Suprapubic skin (tissue), 4 donors: ENCODE measurements at regions not wholly inside any gene's neighbourhood (a gene's known extent, or its start where the extent isn't known, plus 50 kb on each side); places are given as distances from the start of the nearest gene placed in this dataset.

ENCODE experiments used
- DNase-seq, 2 donors: peaks; one replicate each; pipeline ENCODE4 v3.0.0-alpha.2; 2019; ENCODE audit warnings: low spot score in 2 of 2
- H3K27ac ChIP-seq: fragments of 200-600 bp; sonication (generic); one replicate; pipeline ENCODE4 v1.5.1; 2019
- H3K27me3 ChIP-seq: fragments of 200-600 bp; sonication (generic); one replicate; pipeline ENCODE4 v1.5.1; 2019
- H3K36me3 ChIP-seq: fragments of 200-600 bp; sonication (generic); one replicate; pipeline ENCODE4 v1.5.1; 2019
- H3K4me1 ChIP-seq: fragments of 200-600 bp; sonication (generic); one replicate; pipeline ENCODE4 v1.5.1; 2019
- H3K4me3 ChIP-seq: fragments of 200-600 bp; sonication (generic); one replicate; pipeline ENCODE4 v1.5.1; 2019; ENCODE audit warnings: mild to moderate bottlenecking
- H3K9me3 ChIP-seq: fragments of 200-600 bp; sonication (generic); one replicate; pipeline ENCODE4 v1.5.1; 2019
- EP300 ChIP-seq: sonication (generic); formaldehyde crosslinking; IDR thresholded peaks from one replicate; pipeline ENCODE4 v1.6.1; 2017; ENCODE audit warnings: antibody characterized with exemption
- POLR2A ChIP-seq, 2 donors: fragments of 450-650 bp; IDR thresholded peaks; one replicate each; pipeline ENCODE4 v1.6.1; 2017; ENCODE audit warnings: antibody characterized with exemption in 2 of 2, mild to moderate bottlenecking in 2 of 2, moderate library complexity in 2 of 2
- POLR2AphosphoS5 ChIP-seq, 3 donors: sonication (generic); formaldehyde crosslinking; IDR thresholded peaks; one replicate each; pipeline ENCODE4 v1.6.1; 2017; ENCODE audit warnings: antibody characterized with exemption in 3 of 3
- WGBS: methylation state at CpG from one replicate; pipeline ENCODE4 v1.1.5; 2018; 5-methylcytosine and 5-hydroxymethylcytosine counted together
- TF ChIP-seq, protein P1 (sequence below), 2 donors: fragments of 200-600 bp in 1 of 2; fragments of 450-650 bp in 1 of 2; sonication (generic) in 1 of 2; IDR thresholded peaks; one replicate each; pipeline ENCODE4 v1.5.1; 2016 to 2019; ENCODE audit warnings: antibody characterized with exemption in 2 of 2, mild to moderate bottlenecking in 1 of 2, moderate library complexity in 1 of 2

- H3K4me3 ChIP-seq: no peak overlapping the region
- H3K27me3 ChIP-seq: no peaks in the 10 kb centered on the region
- H3K27ac ChIP-seq: no peak overlapping the region
- no peak for DNase-seq
- no peak for TF ChIP-seq POLR2AphosphoS5 (IDR thresholded peaks at IDR 0.05)
- TF ChIP-seq EP300: no peak
- TF ChIP-seq, protein P1, sequence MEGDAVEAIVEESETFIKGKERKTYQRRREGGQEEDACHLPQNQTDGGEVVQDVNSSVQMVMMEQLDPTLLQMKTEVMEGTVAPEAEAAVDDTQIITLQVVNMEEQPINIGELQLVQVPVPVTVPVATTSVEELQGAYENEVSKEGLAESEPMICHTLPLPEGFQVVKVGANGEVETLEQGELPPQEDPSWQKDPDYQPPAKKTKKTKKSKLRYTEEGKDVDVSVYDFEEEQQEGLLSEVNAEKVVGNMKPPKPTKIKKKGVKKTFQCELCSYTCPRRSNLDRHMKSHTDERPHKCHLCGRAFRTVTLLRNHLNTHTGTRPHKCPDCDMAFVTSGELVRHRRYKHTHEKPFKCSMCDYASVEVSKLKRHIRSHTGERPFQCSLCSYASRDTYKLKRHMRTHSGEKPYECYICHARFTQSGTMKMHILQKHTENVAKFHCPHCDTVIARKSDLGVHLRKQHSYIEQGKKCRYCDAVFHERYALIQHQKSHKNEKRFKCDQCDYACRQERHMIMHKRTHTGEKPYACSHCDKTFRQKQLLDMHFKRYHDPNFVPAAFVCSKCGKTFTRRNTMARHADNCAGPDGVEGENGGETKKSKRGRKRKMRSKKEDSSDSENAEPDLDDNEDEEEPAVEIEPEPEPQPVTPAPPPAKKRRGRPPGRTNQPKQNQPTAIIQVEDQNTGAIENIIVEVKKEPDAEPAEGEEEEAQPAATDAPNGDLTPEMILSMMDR (IDR thresholded peaks at IDR 0.05): no peak
- no peak for TF ChIP-seq POLR2A (IDR thresholded peaks at IDR 0.05)
- H3K36me3 ChIP-seq: no peaks in the 10 kb centered on the region
- H3K4me1 ChIP-seq: no peaks in the 10 kb centered on the region
- no peaks in the 10 kb centered on the region for H3K9me3 ChIP-seq
- 77% methylated on average over 4 of the region's 4 CpGs for WGBS
Observed at GRCh38 chr3:494190-494589, 297.6 kb downstream of the CHL1 start.

DNA sequence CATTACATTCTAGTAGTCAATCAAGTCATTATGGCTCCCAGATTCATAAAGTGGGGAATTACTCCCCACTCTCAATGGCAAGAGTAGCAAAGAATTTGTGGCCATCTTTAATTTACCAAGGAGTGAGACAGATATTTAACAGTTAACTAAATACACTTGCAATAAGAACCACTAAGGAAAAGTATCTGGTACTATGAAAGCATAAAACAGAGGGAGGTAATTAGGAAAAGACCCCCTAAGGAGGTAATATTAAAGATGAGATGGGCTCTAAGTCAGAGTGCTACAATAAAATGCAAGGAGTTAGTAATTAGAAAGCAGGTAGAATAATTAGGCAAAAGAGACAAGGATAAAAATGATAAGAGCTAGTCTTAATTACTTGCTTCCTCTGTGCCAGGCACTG lies 301.9 kb downstream of the CHL1 start:
- Histone ChIP-seq H3K27me3 (no peaks in the 10 kb centered on the region), H3K4me1 (no peaks in the 10 kb centered on the region), H3K4me3 (no peak overlapping the region), H3K36me3 (no peaks in the 10 kb centered on the region), H3K27ac (no peak overlapping the region), H3K9me3 (no peaks in the 10 kb centered on the region)
- no peak for DNase-seq
- TF ChIP-seq POLR2A (IDR thresholded peaks at IDR 0.05): no peak
- no peak for TF ChIP-seq POLR2AphosphoS5 (IDR thresholded peaks at IDR 0.05)
- TF ChIP-seq, protein P1 (IDR thresholded peaks at IDR 0.05): no peak
- TF ChIP-seq EP300: no peak

DNA sequence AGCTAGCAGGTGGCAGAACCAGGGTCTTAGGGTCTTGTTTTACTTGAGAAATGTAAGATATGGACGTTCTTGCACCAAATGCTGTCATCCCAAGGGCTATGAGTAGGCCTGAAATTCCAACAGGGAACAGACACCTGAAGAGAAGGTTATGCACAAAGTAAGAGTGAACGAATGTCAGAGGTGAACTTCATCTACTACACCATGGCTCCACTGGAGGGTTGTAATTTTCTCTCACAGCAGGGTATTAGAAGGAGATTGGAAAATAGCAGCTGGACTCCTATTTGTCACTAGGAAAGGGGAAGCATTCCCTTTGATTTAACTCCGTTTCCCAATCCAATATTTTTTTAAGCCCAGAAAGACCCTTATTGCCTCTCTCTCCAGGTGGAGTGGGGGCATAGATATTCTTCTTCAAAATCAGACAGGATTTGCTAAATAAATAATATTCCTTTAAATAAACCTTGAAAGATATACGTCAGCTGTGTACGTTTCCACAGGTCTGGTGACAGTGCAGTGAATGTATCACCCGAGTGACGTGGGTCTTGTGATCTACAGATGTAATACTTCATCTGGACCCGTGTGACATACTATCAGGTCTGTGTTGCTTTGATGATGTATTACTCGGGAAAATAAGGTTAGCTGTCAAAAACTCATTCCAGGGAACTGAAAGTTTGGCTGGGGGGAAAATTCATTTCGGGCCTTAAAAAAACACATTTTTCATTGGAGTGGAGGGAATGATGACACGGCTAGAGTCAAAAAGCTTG lies 302.6 kb downstream of the CHL1 start:
- H3K36me3 ChIP-seq: no peaks in the 10 kb centered on the region
- DNase-seq: no peak
- WGBS: 64% methylated on average over 11 of the region's 11 CpGs
- no peaks in the 10 kb centered on the region for H3K9me3 ChIP-seq
- no peak for TF ChIP-seq POLR2AphosphoS5 (IDR thresholded peaks at IDR 0.05)
- no peak overlapping the region for H3K27ac ChIP-seq
- H3K4me3 ChIP-seq: no peak overlapping the region
- H3K4me1 ChIP-seq: no peaks in the 10 kb centered on the region
- no peaks in the 10 kb centered on the region for H3K27me3 ChIP-seq

DNA sequence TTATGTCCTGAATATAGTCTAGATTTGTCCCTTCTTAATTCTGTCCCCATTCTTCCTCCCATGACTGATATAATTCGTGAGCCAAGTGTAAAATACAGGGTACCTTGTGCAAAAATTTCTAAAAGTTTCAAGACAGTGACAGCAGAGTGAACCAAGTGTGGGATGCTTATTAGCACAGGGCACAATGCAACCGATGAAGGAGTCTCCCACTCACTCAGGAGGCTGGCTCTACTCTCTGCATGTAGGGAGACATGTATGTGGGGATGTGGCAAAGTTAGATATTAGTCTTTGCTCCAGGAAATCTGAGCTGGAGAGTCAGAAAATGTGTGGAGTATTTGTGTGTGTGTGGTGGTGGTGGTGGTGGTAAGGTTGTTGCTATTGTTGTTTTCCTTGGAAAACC lies 305.9 kb downstream of the CHL1 start:
- TF ChIP-seq POLR2AphosphoS5 (IDR thresholded peaks at IDR 0.05): no peak
- no peak for TF ChIP-seq POLR2A (IDR thresholded peaks at IDR 0.05)
- TF ChIP-seq EP300: no peak
- TF ChIP-seq, protein P1 (IDR thresholded peaks at IDR 0.05): no peak
- no peaks in the 10 kb centered on the region for H3K9me3 ChIP-seq
- no peak overlapping the region for H3K4me3 ChIP-seq
- WGBS: 61% methylated on average over 2 of the region's 2 CpGs
- H3K36me3 ChIP-seq: no peaks in the 10 kb centered on the region
- H3K4me1 ChIP-seq: no peaks in the 10 kb centered on the region
- H3K27ac ChIP-seq: no peak overlapping the region
- no peaks in the 10 kb centered on the region for H3K27me3 ChIP-seq
- DNase-seq: no peak

DNA sequence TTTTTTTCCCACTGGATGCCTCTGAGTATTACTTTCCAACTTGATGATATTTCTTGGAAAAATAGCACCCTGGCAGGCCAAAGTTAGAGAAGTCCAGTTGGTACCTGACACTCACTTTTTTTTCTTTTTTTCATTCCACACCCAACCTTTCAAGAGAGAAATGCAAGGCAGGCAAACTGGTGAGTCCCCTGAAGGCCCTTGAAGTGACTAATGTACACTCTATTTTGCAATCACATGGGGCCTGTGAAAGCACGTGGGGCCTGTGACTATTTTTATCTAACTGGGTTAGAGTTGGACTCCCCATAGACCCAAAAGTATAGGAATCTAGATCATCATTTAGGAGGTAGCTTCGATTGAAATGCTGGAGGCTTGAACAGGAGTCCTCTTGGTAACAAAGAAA lies 316.7 kb downstream of the CHL1 start:
- 52% methylated on average over 2 of the region's 2 CpGs for WGBS
- DNase-seq: no peak
- no peak overlapping the region for H3K27ac ChIP-seq
- TF ChIP-seq POLR2AphosphoS5 (IDR thresholded peaks at IDR 0.05) (no peak), EP300 (no peak), POLR2A (IDR thresholded peaks at IDR 0.05) (no peak)
- TF ChIP-seq, protein P1 (IDR thresholded peaks at IDR 0.05): no peak
- peaks cover 3% of the 10 kb centered on the region for H3K9me3 ChIP-seq
- H3K27me3 ChIP-seq: no peaks in the 10 kb centered on the region
- H3K36me3 ChIP-seq: no peaks in the 10 kb centered on the region
- no peaks in the 10 kb centered on the region for H3K4me1 ChIP-seq
- no peak overlapping the region for H3K4me3 ChIP-seq

GRCh38 chr3:514192-514591 lies 317.6 kb downstream of the CHL1 start:
- H3K4me3 ChIP-seq: no peak overlapping the region
- WGBS: 86% methylated on average over 2 of the region's 2 CpGs
- no peaks in the 10 kb centered on the region for H3K4me1 ChIP-seq
- no peaks in the 10 kb centered on the region for H3K27me3 ChIP-seq
- no peak for TF ChIP-seq POLR2AphosphoS5 (IDR thresholded peaks at IDR 0.05)
- no peak for TF ChIP-seq POLR2A (IDR thresholded peaks at IDR 0.05)
- TF ChIP-seq, protein P1 (IDR thresholded peaks at IDR 0.05): no peak
- TF ChIP-seq EP300: no peak
- DNase-seq: no peak
- no peak overlapping the region for H3K27ac ChIP-seq
- no peaks in the 10 kb centered on the region for H3K36me3 ChIP-seq
- peaks cover 1% of the 10 kb centered on the region for H3K9me3 ChIP-seq
